Gastrocnemius medialis (tissue), 4 donors: ENCODE measurements at regions not wholly inside any gene's neighbourhood (a gene's known extent, or its start where the extent isn't known, plus 50 kb on each side); places are given as distances from the start of the nearest gene placed in this dataset.

Experiments used
- CTCF ChIP-seq, 5 experiments: fragments of 450-650 bp in 3 of 5; fragments of 200-600 bp in 2 of 5; sonication (generic) in 2 of 5; IDR thresholded peaks in 4 of 5; conservative IDR thresholded peaks in 1 of 5; 1 replicate in 4 of 5; 2 replicates in 1 of 5; pipeline ENCODE4 v1.5.1; 2016 to 2019; ENCODE audit warnings: antibody characterized with exemption in 5 of 5, mild to moderate bottlenecking in 3 of 5, moderate library complexity in 3 of 5
- POLR2A ChIP-seq, 2 donors: fragments of 450-650 bp; IDR thresholded peaks; one replicate each; pipeline ENCODE4 v1.6.1; 2017; ENCODE audit warnings: antibody characterized with exemption in 2 of 2, mild to moderate bottlenecking in 2 of 2, moderate library complexity in 2 of 2

- TF ChIP-seq CTCF (IDR thresholded peaks at IDR 0.05 in 4 of 5, conservative IDR thresholded peaks at IDR 0.05 in 1 of 5), result no peak
- TF ChIP-seq POLR2A (IDR thresholded peaks at IDR 0.05), result no peak
These were observed 57.0 kb downstream of the FOXL1 start for GRCh38 chr16:86635176-86635876.
